Hepatic stellate cell (primary cell): ENCODE measurements at regions not wholly inside any gene's neighbourhood (a gene's known extent, or its start where the extent isn't known, plus 50 kb on each side); places are given as distances from the start of the nearest gene placed in this dataset.
"Not testable (repeated sequence)": the region's sequence is repeated elsewhere in the genome, so short reads cannot be mapped to it uniquely, and the experiment has no call there.

Source experiments
- DNase-seq: peaks from one replicate; pipeline ENCODE4 v3.0.0; 2011; ENCODE audit warnings: low spot score

GRCh38 chr2:201946746-201947145 lies 86.9 kb upstream of the FZD7 start:
- DNase-seq, result not testable (repeated sequence)

GRCh38 chr2:201947287-201947686 lies 86.4 kb upstream of the FZD7 start:
- DNase-seq, result no peak

- no peak for DNase-seq
These were observed 84.3 kb upstream of the FZD7 start for GRCh38 chr2:201949181-201949926.

GRCh38 chr2:201949927-201950246 lies 83.8 kb upstream of the FZD7 start:
- no peak for DNase-seq

GRCh38 chr2:201950606-201951005 lies 83.0 kb upstream of the FZD7 start:
- DNase-seq, result no peak

GRCh38 chr2:201952187-201952586 lies 81.5 kb upstream of the FZD7 start:
- DNase-seq, result no peak

GRCh38 chr2:201953396-201953795 lies 80.3 kb upstream of the FZD7 start:
- no peak for DNase-seq

GRCh38 chr2:201953880-201954279 lies 79.8 kb upstream of the FZD7 start:
- no peak for DNase-seq

- no peak for DNase-seq
These were observed 78.4 kb upstream of the FZD7 start for GRCh38 chr2:201955231-201955630.

GRCh38 chr2:201955702-201956141 lies 77.9 kb upstream of the FZD7 start:
- DNase-seq, result no peak

GRCh38 chr2:201956361-201956760 lies 77.3 kb upstream of the FZD7 start:
- DNase-seq, result no peak

- no peak for DNase-seq
These were observed 76.6 kb upstream of the FZD7 start for GRCh38 chr2:201957091-201957490.

- DNase-seq, result no peak
These were observed 74.5 kb upstream of the FZD7 start for GRCh38 chr2:201959198-201959597.

GRCh38 chr2:201959626-201960025 lies 74.0 kb upstream of the FZD7 start:
- no peak for DNase-seq

- no peak for DNase-seq
These were observed 73.3 kb upstream of the FZD7 start for GRCh38 chr2:201960305-201960704.

GRCh38 chr2:201961401-201961800 lies 72.3 kb upstream of the FZD7 start:
- DNase-seq, result no peak

- no peak for DNase-seq
These were observed 70.7 kb upstream of the FZD7 start for GRCh38 chr2:201962774-201963562.

- DNase-seq, result no peak
These were observed 69.6 kb upstream of the FZD7 start for GRCh38 chr2:201964011-201964410.

GRCh38 chr2:201964631-201965206 lies 68.9 kb upstream of the FZD7 start:
- no peak for DNase-seq

GRCh38 chr2:201965550-201965949 lies 68.1 kb upstream of the FZD7 start:
- no peak for DNase-seq

- no peak for DNase-seq
These were observed 66.8 kb upstream of the FZD7 start for GRCh38 chr2:201966691-201967438.

- DNase-seq, result no peak
These were observed 65.6 kb upstream of the FZD7 start for GRCh38 chr2:201968050-201968449.

- DNase-seq, result no peak
These were observed 65.2 kb upstream of the FZD7 start for GRCh38 chr2:201968476-201968875.
